Endothelial cell of umbilical vein (primary cell): ENCODE measurements at regions not wholly inside any gene's neighbourhood (a gene's known extent, or its start where the extent isn't known, plus 50 kb on each side); places are given as distances from the start of the nearest gene placed in this dataset.

Source experiments
- BruUV-seq: library from RNA; stranded (reverse); fragments of 400-500 nt; replicated peaks from 2 replicates; lab custom pipeline; 2021; lab: Mats Ljungman, UMichigan
- CTCF ChIA-PET: fragments of 300-600, 350-600 bp; sonication (Branson Sonifier 250); formaldehyde crosslinking; loops from one replicate; lab custom pipeline; 2021; ENCODE audit warnings: antibody characterized with exemption, inconsistent platforms; lab: Charles Lee
- POLR2A ChIA-PET: fragments of 300-600, 350-600 bp; sonication (Branson Sonifier 250); formaldehyde crosslinking; loops from one replicate; lab custom pipeline; 2021; ENCODE audit warnings: antibody characterized with exemption, inconsistent platforms; lab: Charles Lee
- DNase-seq: peaks from one replicate; pipeline ENCODE4 v3.0.0-alpha.2; 2011; ENCODE audit warnings: low read depth, low spot score
- FAIRE-seq: peaks from 2 replicates; lab custom pipeline; 2011; peaks lifted over from hg19 to GRCh38; lab: Jason Lieb, UNC
- H2AFZ ChIP-seq: 2 replicates; pipeline ENCODE4 v1.6.0; 2012; ENCODE audit warnings: low read depth, low read length, control low read depth, inconsistent platforms
- H3K27ac ChIP-seq: 2 replicates; pipeline ENCODE4 v1.5.1; 2011; ENCODE audit warnings: low read depth, mild to moderate bottlenecking, control low read depth, low read length, moderate library complexity; ENCODE audit not compliant: insufficient read depth
- H3K27me3 ChIP-seq, 2 experiments: 2 replicates each; pipeline versions ENCODE4 v1.6.0 to v1.6.1; 2011; ENCODE audit warnings: low read length in 2 of 2, mixed read lengths in 1 of 2; ENCODE audit not compliant: control insufficient read depth in 2 of 2, insufficient read depth in 2 of 2
- H3K36me3 ChIP-seq, 2 experiments: 2 replicates in 1 of 2; 3 replicates in 1 of 2; pipeline ENCODE4 v1.5.1; 2011; ENCODE audit warnings: low read length in 2 of 2, mild to moderate bottlenecking in 1 of 2, moderate library complexity in 1 of 2; ENCODE audit not compliant: control insufficient read depth in 2 of 2, insufficient read depth in 2 of 2; ENCODE audit errors: extremely low read depth in 1 of 2
- H3K4me1 ChIP-seq: 3 replicates; pipeline ENCODE4 v1.5.1; 2011; ENCODE audit warnings: mild to moderate bottlenecking, low read length; ENCODE audit not compliant: control insufficient read depth, insufficient read depth; ENCODE audit errors: extremely low read depth
- H3K4me2 ChIP-seq: 2 replicates; pipeline ENCODE4 v1.6.1; 2011; ENCODE audit warnings: low read length, control low read depth, mixed read lengths; ENCODE audit not compliant: insufficient read depth
- H3K4me3 ChIP-seq, 3 experiments: fragments of 200-600 bp in 1 of 3; sonication (generic), shearing (Covaris generic) in 1 of 3; replicated peaks in 1 of 3; 2 replicates each; pipeline ENCODE4 v1.5.1; 2011 to 2016; ENCODE audit warnings: control low read depth in 3 of 3, low read length in 3 of 3, mild to moderate bottlenecking in 2 of 3, inconsistent platforms in 1 of 3, low read depth in 1 of 3, moderate library complexity in 1 of 3; ENCODE audit not compliant: insufficient read depth in 1 of 3
- H3K79me2 ChIP-seq: 2 replicates; pipeline ENCODE4 v1.6.0; 2012; ENCODE audit warnings: low read length, inconsistent platforms; ENCODE audit not compliant: control insufficient read depth, insufficient read depth
- H3K9ac ChIP-seq: replicated peaks from 2 replicates; pipeline ENCODE3; 2011; ENCODE audit warnings: low read length, control low read depth; ENCODE audit not compliant: insufficient read depth; ENCODE audit errors: extremely low read depth
- H3K9me1 ChIP-seq: replicated peaks from 3 replicates; pipeline ENCODE4 v1.6.0; 2011; ENCODE audit warnings: mild to moderate bottlenecking, low read length; ENCODE audit not compliant: control insufficient read depth, insufficient read depth; ENCODE audit errors: extremely low read depth
- H3K9me3 ChIP-seq: replicated peaks from 2 replicates; pipeline ENCODE4 v1.5.1; 2012; ENCODE audit warnings: low read length, inconsistent platforms; ENCODE audit not compliant: control insufficient read depth, insufficient read depth
- H4K20me1 ChIP-seq: replicated peaks from 2 replicates; pipeline ENCODE3; 2011; ENCODE audit warnings: mild to moderate bottlenecking, low read length; ENCODE audit not compliant: control insufficient read depth, insufficient read depth; ENCODE audit errors: extremely low read depth
- CTCF ChIP-seq, 2 donors: IDR thresholded peaks; 1 replicate in 1 of 2; 2 replicates in 1 of 2; pipeline ENCODE4 v1.5.1; 2011; ENCODE audit warnings: low read length in 2 of 2, mild to moderate bottlenecking in 2 of 2, moderate library complexity in 2 of 2, control low read depth in 1 of 2, inconsistent platforms in 1 of 2, low read depth in 1 of 2; ENCODE audit not compliant: insufficient read depth in 1 of 2; ENCODE audit errors: extremely low read depth in 1 of 2
- EZH2 ChIP-seq: IDR thresholded peaks from 2 replicates; pipeline ENCODE4 v1.6.1; 2012; ENCODE audit warnings: borderline replicate concordance, low read depth, mild to moderate bottlenecking, moderate library complexity, low read length, inconsistent platforms; ENCODE audit not compliant: severe bottlenecking
- FOS ChIP-seq: IDR thresholded peaks from 2 replicates; pipeline ENCODE4 v1.6.1; 2011; ENCODE audit warnings: mild to moderate bottlenecking, low read length, moderate library complexity, borderline replicate concordance; ENCODE audit not compliant: insufficient read depth
- GATA2 ChIP-seq: IDR thresholded peaks from 2 replicates; pipeline ENCODE4 v1.7.0; 2011; ENCODE audit warnings: low read depth, mild to moderate bottlenecking, moderate library complexity, mixed read lengths, low read length; ENCODE audit not compliant: insufficient read length, insufficient read depth
- JUN ChIP-seq: IDR thresholded peaks from 2 replicates; pipeline ENCODE4 v1.6.1; 2011; ENCODE audit warnings: borderline replicate concordance, low read depth; ENCODE audit not compliant: insufficient read length, insufficient read depth
- MAX ChIP-seq: IDR thresholded peaks from 2 replicates; pipeline ENCODE4 v1.6.1; 2011; ENCODE audit not compliant: insufficient read depth, insufficient read length
- MYC ChIP-seq: IDR thresholded peaks from one replicate; pipeline ENCODE4 v1.6.1; 2011; ENCODE audit warnings: mild to moderate bottlenecking, low read depth, low read length
- POLR2A ChIP-seq: IDR thresholded peaks from 2 replicates; pipeline ENCODE4 v1.6.1; 2012; ENCODE audit warnings: low read depth, mild to moderate bottlenecking, control low read depth, low read length
- POLR2AphosphoS5 ChIP-seq: IDR thresholded peaks from 2 replicates; pipeline ENCODE4 v1.6.1; 2012; ENCODE audit warnings: low read depth, mild to moderate bottlenecking, control low read depth, low read length, moderate library complexity; ENCODE audit not compliant: insufficient read depth
- dilution Hi-C: fragments of 300-500 bp; cut with MboI; formaldehyde crosslinking; loops from one replicate; pipeline ENCODE4 v1.15.0; 2019; ENCODE audit warnings: low sequenced_read_pairs; ENCODE audit not compliant: extremely low pct_ligation_motif_present
- intact Hi-C: fragments of 100-400 bp; cut with micrococcal nuclease; formaldehyde crosslinking; loops from one replicate; pipeline ENCODE4 v1.10.0; 2022

- H3K27me3 ChIP-seq = no peaks in the 10 kb centered on the region
- no peak for DNase-seq
- BruUV-seq = no TSS peak
- H3K27ac ChIP-seq = no peak overlapping the region
- dilution Hi-C loops (no loop called here), intact Hi-C loops (loop anchor here (5.0 to 10.0 kb wide), 5 partner anchors 258 to 1238 kb away; no protein-coding TSS in a partner anchor)
- FAIRE-seq = no peak
- H3K9me1 ChIP-seq = no peaks in the 10 kb centered on the region
- CTCF ChIA-PET = interaction anchor here (1.7 to 2.1 kb wide), 2 partner anchors 100 to 564 kb away, joined by 4 to 5 read pairs; no protein-coding TSS in a partner anchor
- POLR2A ChIA-PET = interaction anchor here (0.6 kb wide), 1 partner anchor 556 kb away, joined by 3 read pairs; no protein-coding TSS in a partner anchor
- TF ChIP-seq FOS = no peak
- TF ChIP-seq GATA2 = no peak
- TF ChIP-seq POLR2AphosphoS5 = no peak
- TF ChIP-seq EZH2 = no peak
- TF ChIP-seq MYC = no peak
- no peak overlapping the region for H3K9ac ChIP-seq
- no peak overlapping the region for H3K4me3 ChIP-seq
- H3K36me3 ChIP-seq = no peaks in the 10 kb centered on the region
- H4K20me1 ChIP-seq = no peaks in the 10 kb centered on the region
- no peaks in the 10 kb centered on the region for H3K9me3 ChIP-seq
- no peak overlapping the region for H3K4me2 ChIP-seq
- peaks cover 20% of the 10 kb centered on the region for H3K4me1 ChIP-seq
- H2AFZ ChIP-seq = no peak overlapping the region
- no peaks in the 10 kb centered on the region for H3K79me2 ChIP-seq
Measured at GRCh38 chr13:79778741-79779460, 297.9 kb downstream of the NDFIP2 start.

GRCh38 chr13:79777504-79777903 lies 296.5 kb downstream of the NDFIP2 start:
- H3K27me3 ChIP-seq = no peaks in the 10 kb centered on the region
- TF ChIP-seq GATA2 (no peak), CTCF (IDR thresholded peaks at IDR 0.05; ENCODE audit: extremely low read depth in 1 of 2, insufficient read depth in 1 of 2, low read depth in 1 of 2, low read length in 2 of 2) (no peak), JUN (no peak), EZH2 (no peak), POLR2A (no peak), MAX (no peak)
- H2AFZ ChIP-seq = no peak overlapping the region
- no peak for DNase-seq
- intact Hi-C loops (loop anchor here (5.0 to 10.0 kb wide), 5 partner anchors 260 to 1240 kb away; no protein-coding TSS in a partner anchor), dilution Hi-C loops (no loop called here)
- no peak overlapping the region for H3K4me3 ChIP-seq
- H3K36me3 ChIP-seq = no peaks in the 10 kb centered on the region
- H3K9me3 ChIP-seq = no peaks in the 10 kb centered on the region
- no peak overlapping the region for H3K9ac ChIP-seq
- H3K9me1 ChIP-seq = no peaks in the 10 kb centered on the region
- BruUV-seq = no TSS peak
- FAIRE-seq = no peak
- POLR2A ChIA-PET = no interaction called here
- CTCF ChIA-PET = interaction anchor here (1.6 to 1.7 kb wide), 2 partner anchors 253 to 566 kb away, joined by 3 to 4 read pairs; no protein-coding TSS in a partner anchor
- H3K79me2 ChIP-seq = no peaks in the 10 kb centered on the region
- no peaks in the 10 kb centered on the region for H4K20me1 ChIP-seq
- peaks cover 12% of the 10 kb centered on the region for H3K4me1 ChIP-seq
- no peak overlapping the region for H3K4me2 ChIP-seq
- no peak overlapping the region for H3K27ac ChIP-seq
